Loucy (cell line): ENCODE measurements at regions not wholly inside any gene's neighbourhood (a gene's known extent, or its start where the extent isn't known, plus 50 kb on each side); places are given as distances from the start of the nearest gene placed in this dataset.

ENCODE experiments used
- H2AFZ ChIP-seq: fragments of 200-600 bp; sonication (generic); 2 replicates; pipeline ENCODE4 v1.6.0; 2016; ENCODE audit warnings: antibody characterized with exemption, mild to moderate bottlenecking, low read length, moderate library complexity
- H3F3A ChIP-seq: fragments of 200-600 bp; 2 replicates; pipeline ENCODE4 v1.6.0; 2016; ENCODE audit warnings: antibody characterized with exemption, low read depth, mild to moderate bottlenecking
- H3K27me3 ChIP-seq: fragments of 200-600 bp; sonication (generic); 2 replicates; pipeline ENCODE4 v1.6.1; 2014; ENCODE audit warnings: low read length, mild to moderate bottlenecking; ENCODE audit not compliant: insufficient read depth, poor library complexity, severe bottlenecking
- H3K36me3 ChIP-seq: fragments of 200-600 bp; sonication (generic); 2 replicates; pipeline ENCODE4 v1.6.1; 2016; ENCODE audit warnings: low read length; ENCODE audit not compliant: insufficient read depth
- H3K4me1 ChIP-seq: fragments of 200-600 bp; sonication (generic); 2 replicates; pipeline ENCODE4 v1.5.1; 2014; ENCODE audit warnings: low read length, mild to moderate bottlenecking; ENCODE audit not compliant: insufficient read depth, poor library complexity, severe bottlenecking
- H3K4me2 ChIP-seq: fragments of 200-600 bp; sonication (generic); 2 replicates; pipeline ENCODE4 v1.6.0; 2014; ENCODE audit warnings: antibody characterized with exemption, low read length, low read depth, mild to moderate bottlenecking; ENCODE audit not compliant: poor library complexity, severe bottlenecking
- H3K4me3 ChIP-seq: fragments of 200-600 bp; sonication (generic); 2 replicates; pipeline ENCODE4 v1.5.1; 2014; ENCODE audit warnings: low read length, mild to moderate bottlenecking, mixed read lengths; ENCODE audit not compliant: poor library complexity, severe bottlenecking
- H3K79me2 ChIP-seq: fragments of 200-600 bp; sonication (generic); 2 replicates; pipeline ENCODE4 v1.6.1; 2014; ENCODE audit warnings: low read length; ENCODE audit not compliant: insufficient read depth
- H3K9ac ChIP-seq: fragments of 200-600 bp; sonication (generic); 2 replicates; pipeline ENCODE4 v1.6.0; 2014; ENCODE audit warnings: mild to moderate bottlenecking, low read depth, low read length, moderate library complexity; ENCODE audit not compliant: poor library complexity, severe bottlenecking
- H3K9me2 ChIP-seq: fragments of 200-600 bp; sonication (generic); replicated peaks from 2 replicates; pipeline ENCODE4 v1.6.1; 2016; ENCODE audit warnings: low read depth, low read length, mixed read lengths
- H3K9me3 ChIP-seq: fragments of 200-600 bp; sonication (generic); 2 replicates; pipeline ENCODE4 v1.6.1; 2014; ENCODE audit warnings: mild to moderate bottlenecking, antibody characterized with exemption, low read length, low read depth; ENCODE audit not compliant: insufficient read depth
- H4K20me1 ChIP-seq: fragments of 200-600 bp; sonication (generic); 2 replicates; pipeline ENCODE4 v1.6.0; 2014; ENCODE audit warnings: antibody characterized with exemption, low read length, mild to moderate bottlenecking; ENCODE audit not compliant: insufficient read depth, poor library complexity, severe bottlenecking
- CTCF ChIP-seq: fragments of 200-600 bp; sonication (generic); conservative IDR thresholded peaks from 2 replicates; pipeline ENCODE4 v1.5.1; 2014; ENCODE audit warnings: mild to moderate bottlenecking, antibody characterized with exemption, low read length
- EZH2phosphoT487 ChIP-seq: fragments of 200-600 bp; IDR thresholded peaks from 2 replicates; pipeline ENCODE4 v1.6.1; 2018; ENCODE audit warnings: antibody characterized with exemption, mild to moderate bottlenecking, moderate library complexity, borderline replicate concordance

- Histone ChIP-seq H2AFZ (no peak overlapping the region), H3K9me3 (no peaks in the 10 kb centered on the region), H3F3A (no peaks in the 10 kb centered on the region; the same call in 1 of the 2 replicates), H3K4me1 (peaks cover 30% of the 10 kb centered on the region), H3K36me3 (no peaks in the 10 kb centered on the region), H3K4me2 (peak overlapping the region; percentile 62), H4K20me1 (no peaks in the 10 kb centered on the region), H3K79me2 (no peaks in the 10 kb centered on the region), H3K9me2 (no peaks in the 10 kb centered on the region), H3K9ac (no peak overlapping the region), H3K4me3 (no peak overlapping the region), H3K27me3 (no peaks in the 10 kb centered on the region)
- TF ChIP-seq CTCF (no peak), EZH2phosphoT487 (no peak)
Measured at GRCh38 chr20:53676987-53677386, 83.3 kb upstream of the ZNF217 start.

DNA sequence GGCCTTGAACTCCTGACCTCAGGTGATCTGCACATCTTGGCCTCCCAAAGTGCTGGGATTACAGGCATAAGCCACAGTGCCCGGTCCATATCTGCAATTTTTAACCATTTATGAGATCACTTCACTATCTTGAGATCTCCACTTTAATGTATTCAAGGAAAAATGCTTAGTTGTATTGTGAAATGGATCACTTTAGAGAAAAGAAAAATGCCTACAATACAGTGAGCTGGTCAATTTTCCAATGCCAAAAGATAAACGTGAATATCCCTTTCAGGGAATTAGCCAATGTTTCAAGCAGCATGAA, 82.8 kb upstream of the ZNF217 start:
- Histone ChIP-seq H3K9ac (no peak overlapping the region), H3K4me2 (no peak overlapping the region), H3K9me2 (no peaks in the 10 kb centered on the region), H3K79me2 (no peaks in the 10 kb centered on the region), H2AFZ (no peak overlapping the region), H3K9me3 (no peaks in the 10 kb centered on the region), H3K36me3 (no peaks in the 10 kb centered on the region), H3K4me3 (no peak overlapping the region), H4K20me1 (no peaks in the 10 kb centered on the region), H3F3A (no peaks in the 10 kb centered on the region; the same call in 1 of the 2 replicates), H3K4me1 (peaks cover 30% of the 10 kb centered on the region), H3K27me3 (no peaks in the 10 kb centered on the region)
- TF ChIP-seq EZH2phosphoT487, result no peak
- TF ChIP-seq CTCF, result no peak

- H4K20me1 ChIP-seq, result no peaks in the 10 kb centered on the region
- no peaks in the 10 kb centered on the region for H3K27me3 ChIP-seq
- H3K9ac ChIP-seq, result no peak overlapping the region
- no peak overlapping the region for H3K4me3 ChIP-seq
- no peak overlapping the region for H2AFZ ChIP-seq
- no peaks in the 10 kb centered on the region for H3K9me3 ChIP-seq
- H3K4me2 ChIP-seq, result no peak overlapping the region
- no peaks in the 10 kb centered on the region for H3K79me2 ChIP-seq
- H3K4me1 ChIP-seq, result peaks cover 6% of the 10 kb centered on the region
- H3K36me3 ChIP-seq, result no peaks in the 10 kb centered on the region
- TF ChIP-seq CTCF (no peak), EZH2phosphoT487 (no peak)
- no peaks in the 10 kb centered on the region; the same call in 1 of the 2 replicates for H3F3A ChIP-seq
- no peaks in the 10 kb centered on the region for H3K9me2 ChIP-seq
Measured at GRCh38 chr20:53672484-53673129, 79.0 kb upstream of the ZNF217 start.
